ENCODE measurements at regions not wholly inside any gene's neighbourhood (a gene's known extent, or its start where the extent isn't known, plus 50 kb on each side); places are given as distances from the start of the nearest gene placed in this dataset.

GRCh38 chr6:8739454-8739853, 304.1 kb upstream of the SLC35B3 start:
- TF ChIP-seq GATA3 (IDR thresholded peaks at IDR 0.05; ENCODE audit: low read depth, low read length) (no peak), GATA2 (IDR thresholded peaks at IDR 0.05; ENCODE audit: low read depth, low read length) (no peak)

- TF ChIP-seq GATA3 (IDR thresholded peaks at IDR 0.05; ENCODE audit: low read depth, low read length) (no peak), GATA2 (IDR thresholded peaks at IDR 0.05; ENCODE audit: low read depth, low read length) (no peak)
Measured at GRCh38 chr6:8738951-8739350, 303.6 kb upstream of the SLC35B3 start.

- no peak for TF ChIP-seq GATA3 (IDR thresholded peaks at IDR 0.05; ENCODE audit: low read depth, low read length)
Measured at GRCh38 chr6:8736156-8736895, 301.0 kb upstream of the SLC35B3 start.

DNA sequence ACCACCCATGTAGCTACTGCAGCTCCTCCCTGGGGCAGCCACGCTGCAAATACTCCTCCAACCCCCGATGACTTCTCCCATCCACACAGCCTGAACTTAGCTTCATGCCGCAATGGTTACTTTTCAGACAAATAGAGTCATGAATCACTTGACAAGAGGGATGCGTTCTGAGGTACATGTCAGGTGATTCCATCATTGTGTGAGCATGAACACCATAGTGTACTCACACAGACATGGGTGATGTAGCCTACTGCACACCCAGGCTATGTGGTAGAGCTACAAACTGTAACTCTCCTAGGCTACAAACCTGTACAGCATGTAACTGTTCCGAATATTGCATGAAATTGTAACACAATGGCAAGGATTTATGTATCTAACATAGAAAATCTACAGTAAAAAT, 298.5 kb upstream of the SLC35B3 start:
- TF ChIP-seq GATA2 (IDR thresholded peaks at IDR 0.05; ENCODE audit: low read depth, low read length): no peak
- TF ChIP-seq GATA3 (IDR thresholded peaks at IDR 0.05; ENCODE audit: low read depth, low read length): no peak

- TF ChIP-seq GATA2 (IDR thresholded peaks at IDR 0.05; ENCODE audit: low read depth, low read length) (no peak), GATA3 (IDR thresholded peaks at IDR 0.05; ENCODE audit: low read depth, low read length) (no peak)
Measured at GRCh38 chr6:8731874-8732273, 296.5 kb upstream of the SLC35B3 start.

DNA sequence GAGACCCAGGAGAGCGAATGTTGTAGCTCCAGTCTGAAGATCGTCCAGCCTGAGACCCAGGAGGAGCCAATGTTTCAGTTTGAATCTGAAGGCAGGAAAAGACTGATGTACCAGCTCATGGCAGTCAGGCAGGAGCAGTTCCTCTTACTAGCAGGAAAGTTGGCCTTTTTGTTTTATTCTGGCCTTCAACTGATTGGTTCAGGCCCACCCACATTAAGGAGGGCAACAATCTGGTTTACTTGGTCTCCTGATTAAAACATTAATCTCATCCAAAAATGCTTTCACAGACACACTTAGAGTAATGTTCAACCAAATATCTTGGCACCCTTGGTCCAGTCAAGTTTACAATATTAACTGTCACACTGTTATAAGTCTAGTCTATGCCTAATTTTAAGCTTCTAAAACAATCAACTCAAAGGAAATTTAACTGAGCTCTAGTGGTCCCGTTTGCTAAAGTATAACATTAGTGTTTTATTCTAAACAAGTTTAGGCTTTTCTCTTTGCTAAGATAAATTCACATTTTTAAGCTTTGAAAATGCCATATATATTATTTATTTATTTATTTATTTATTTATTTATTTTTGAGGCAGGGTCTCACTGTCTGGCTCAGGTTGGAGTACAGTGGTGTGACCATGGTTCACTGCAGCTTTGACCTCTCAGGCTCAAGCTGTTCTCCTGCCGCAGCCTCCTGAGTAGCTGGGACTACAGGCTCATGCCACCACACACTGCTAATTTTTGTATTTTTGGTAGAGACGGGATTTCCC, 275.5 kb upstream of the SLC35B3 start:
- TF ChIP-seq GATA3 (IDR thresholded peaks at IDR 0.05; ENCODE audit: low read depth, low read length) (no peak), GATA2 (IDR thresholded peaks at IDR 0.05; ENCODE audit: low read depth, low read length) (no peak)

- no peak for TF ChIP-seq GATA2 (IDR thresholded peaks at IDR 0.05; ENCODE audit: low read depth, low read length)
Measured at GRCh38 chr6:8707956-8708772, 272.8 kb upstream of the SLC35B3 start.

- no peak for TF ChIP-seq GATA2 (IDR thresholded peaks at IDR 0.05; ENCODE audit: low read depth, low read length)
Measured at GRCh38 chr6:8707369-8707768, 272.0 kb upstream of the SLC35B3 start.

DNA sequence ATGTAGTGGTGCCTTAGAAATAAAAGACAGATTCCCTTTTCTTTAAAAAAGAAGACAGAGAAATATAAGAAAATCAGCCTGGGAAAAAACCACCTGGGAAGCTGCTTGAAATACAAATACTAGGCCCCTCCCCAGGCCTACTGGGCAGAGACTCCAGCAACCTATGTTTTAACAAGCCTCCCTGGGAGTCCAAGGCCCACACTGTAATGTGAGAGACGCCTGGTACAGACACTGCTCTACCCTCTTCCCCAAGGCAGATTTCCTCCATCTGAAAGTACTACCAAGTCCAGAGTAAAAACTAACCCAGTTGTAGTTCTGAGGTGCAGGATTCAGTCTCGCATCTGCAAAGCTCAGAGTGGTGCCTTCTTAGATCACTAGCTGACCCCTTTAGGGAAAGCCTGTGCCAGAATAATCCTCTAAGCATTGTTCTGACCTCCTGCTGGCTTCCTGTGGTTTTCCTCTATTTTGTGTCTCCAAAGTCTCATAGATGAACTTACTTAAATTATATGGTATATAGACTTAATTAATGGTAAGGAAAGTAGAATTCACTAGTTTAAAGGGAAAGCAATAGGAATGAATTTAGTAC, 270.2 kb upstream of the SLC35B3 start:
- TF ChIP-seq GATA3 (IDR thresholded peaks at IDR 0.05; ENCODE audit: low read depth, low read length): no peak
- TF ChIP-seq GATA2 (IDR thresholded peaks at IDR 0.05; ENCODE audit: low read depth, low read length): no peak

- TF ChIP-seq GATA2 (IDR thresholded peaks at IDR 0.05; ENCODE audit: low read depth, low read length): no peak
- no peak for TF ChIP-seq GATA3 (IDR thresholded peaks at IDR 0.05; ENCODE audit: low read depth, low read length)
Measured at GRCh38 chr6:8703059-8703458, 267.7 kb upstream of the SLC35B3 start.

DNA sequence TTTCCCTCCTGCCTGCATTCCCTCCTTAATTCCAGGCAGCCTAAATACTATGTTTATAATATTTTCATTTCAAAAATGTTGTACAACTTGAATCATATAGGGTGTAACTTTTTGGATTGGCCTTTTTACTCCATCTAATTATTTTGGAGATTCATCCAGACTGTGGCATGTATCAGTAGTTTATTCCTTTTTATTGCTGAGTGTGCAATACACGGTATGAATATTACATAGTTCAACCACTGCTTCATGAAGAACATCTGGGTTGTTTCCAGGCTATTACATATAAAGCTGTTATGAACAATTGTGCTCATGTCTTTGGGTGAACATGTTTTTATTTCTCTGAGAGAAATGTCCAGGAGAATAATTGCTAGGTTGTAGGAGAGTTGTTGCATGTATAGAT, 253.5 kb upstream of the SLC35B3 start:
- TF ChIP-seq GATA3 (IDR thresholded peaks at IDR 0.05; ENCODE audit: low read depth, low read length): no peak
- TF ChIP-seq GATA2 (IDR thresholded peaks at IDR 0.05; ENCODE audit: low read depth, low read length): no peak

DNA sequence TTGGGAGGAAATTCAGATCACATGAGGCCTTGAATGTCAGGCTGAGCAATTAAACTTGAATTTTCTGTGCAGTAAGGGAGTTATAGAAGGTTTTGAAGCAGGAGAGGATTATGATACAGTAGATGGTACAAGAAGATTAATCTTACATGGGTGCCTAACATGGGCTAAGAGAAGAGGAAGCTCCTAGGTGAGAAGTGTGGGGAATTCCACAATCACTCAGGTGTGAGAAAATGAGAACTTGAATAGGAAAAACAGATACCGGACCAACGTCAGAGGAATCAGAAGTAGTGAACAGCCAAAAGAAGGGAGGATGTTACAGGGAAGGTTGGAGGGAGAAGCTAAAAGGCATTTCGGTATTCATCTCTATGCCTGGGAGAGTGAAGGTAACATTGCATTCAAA, 250.7 kb upstream of the SLC35B3 start:
- no peak for TF ChIP-seq GATA2 (IDR thresholded peaks at IDR 0.05; ENCODE audit: low read depth, low read length)
- no peak for TF ChIP-seq GATA3 (IDR thresholded peaks at IDR 0.05; ENCODE audit: low read depth, low read length)

GRCh38 chr6:8683204-8683603, 247.9 kb upstream of the SLC35B3 start:
- no peak for TF ChIP-seq GATA2 (IDR thresholded peaks at IDR 0.05; ENCODE audit: low read depth, low read length)
- no peak for TF ChIP-seq GATA3 (IDR thresholded peaks at IDR 0.05; ENCODE audit: low read depth, low read length)

GRCh38 chr6:8679823-8680222, 244.5 kb upstream of the SLC35B3 start:
- no peak for TF ChIP-seq GATA3 (IDR thresholded peaks at IDR 0.05; ENCODE audit: low read depth, low read length)
- no peak for TF ChIP-seq GATA2 (IDR thresholded peaks at IDR 0.05; ENCODE audit: low read depth, low read length)

All from SH-SY5Y (cell line).